Right renal pelvis (tissue), 4 donors: ENCODE measurements at regions not wholly inside any gene's neighbourhood (a gene's known extent, or its start where the extent isn't known, plus 50 kb on each side); places are given as distances from the start of the nearest gene placed in this dataset.

Experiments used
- DNase-seq, 4 donors: peaks; one replicate each; pipeline ENCODE4 v3.0.0-alpha.2; 2013; ENCODE audit warnings: low read depth in 4 of 4, low spot score in 3 of 4, missing footprints in 1 of 4

- no peak for DNase-seq
Measured at GRCh38 chr1:22262583-22262982, 119.7 kb upstream of the WNT4 start.

- no peak for DNase-seq
Measured at GRCh38 chr1:22263359-22263758, 120.5 kb upstream of the WNT4 start.

- no peak for DNase-seq
Measured at GRCh38 chr1:22264464-22265341, 121.8 kb upstream of the WNT4 start.

- no peak for DNase-seq
Measured at GRCh38 chr1:22266141-22266540, 123.2 kb upstream of the WNT4 start.

- DNase-seq = no peak
Measured at GRCh38 chr1:22267413-22268175, 124.7 kb upstream of the WNT4 start.

- no peak for DNase-seq
Measured at GRCh38 chr1:22268327-22268726, 125.4 kb upstream of the WNT4 start.

- DNase-seq = no peak
Measured at GRCh38 chr1:22271847-22272801, 129.2 kb upstream of the WNT4 start.

- no peak for DNase-seq
Measured at GRCh38 chr1:22273686-22274681, 131.1 kb upstream of the WNT4 start.

- DNase-seq = no peak
Measured at GRCh38 chr1:22275167-22275566, 132.3 kb upstream of the WNT4 start.

GRCh38 chr1:22275626-22276395 is 132.9 kb upstream of the WNT4 start:
- DNase-seq = no peak

GRCh38 chr1:22276396-22276748 is 133.5 kb upstream of the WNT4 start:
- DNase-seq = no peak

GRCh38 chr1:22277662-22278061 is 134.8 kb upstream of the WNT4 start:
- no peak for DNase-seq

- DNase-seq = no peak
Measured at GRCh38 chr1:22279735-22280134, 136.8 kb upstream of the WNT4 start.

- no peak for DNase-seq
Measured at GRCh38 chr1:22280526-22280925, 137.6 kb upstream of the WNT4 start.

GRCh38 chr1:22281521-22282363 is 138.8 kb upstream of the WNT4 start:
- DNase-seq = no peak

GRCh38 chr1:22282364-22282995 is 139.6 kb upstream of the WNT4 start:
- no peak for DNase-seq

GRCh38 chr1:22283596-22283995 is 140.7 kb upstream of the WNT4 start:
- DNase-seq = no peak

- DNase-seq = no peak
Measured at GRCh38 chr1:22284236-22284635, 141.3 kb upstream of the WNT4 start.
